Activated CD8-positive, alpha-beta memory T cell treated with anti-CD3 and anti-CD28 coated beads for 4 hours (primary cell): ENCODE measurements at regions not wholly inside any gene's neighbourhood (a gene's known extent, or its start where the extent isn't known, plus 50 kb on each side); places are given as distances from the start of the nearest gene placed in this dataset.
"Not testable (repeated sequence)": the region's sequence is repeated elsewhere in the genome, so short reads cannot be mapped to it uniquely, and the experiment has no call there.

Source experiments
- DNase-seq, 2 donors: peaks; one replicate each; pipeline ENCODE4 v3.0.0-alpha.2; 2020; ENCODE audit warnings: low read depth in 2 of 2

DNA sequence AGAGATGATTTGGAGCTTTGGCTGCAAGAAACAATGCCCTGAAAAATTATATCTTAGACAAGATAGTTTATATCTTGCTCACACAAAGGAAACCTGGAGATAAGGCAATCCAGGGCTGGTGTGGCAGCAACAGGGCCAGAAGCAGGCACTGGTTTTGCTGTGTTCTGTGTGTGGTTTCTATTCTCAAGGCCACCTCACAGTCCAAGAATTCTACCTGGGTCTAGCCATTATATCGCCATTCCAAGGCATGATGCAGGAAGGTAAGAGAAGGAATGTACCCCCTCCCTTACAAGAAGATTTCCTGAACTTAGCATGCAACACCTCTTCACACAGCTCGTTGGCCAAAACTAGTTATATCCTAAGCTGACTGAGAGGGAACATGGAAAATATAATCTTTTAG is 74.5 kb upstream of the MEGF10 start:
- no peak for DNase-seq

DNA sequence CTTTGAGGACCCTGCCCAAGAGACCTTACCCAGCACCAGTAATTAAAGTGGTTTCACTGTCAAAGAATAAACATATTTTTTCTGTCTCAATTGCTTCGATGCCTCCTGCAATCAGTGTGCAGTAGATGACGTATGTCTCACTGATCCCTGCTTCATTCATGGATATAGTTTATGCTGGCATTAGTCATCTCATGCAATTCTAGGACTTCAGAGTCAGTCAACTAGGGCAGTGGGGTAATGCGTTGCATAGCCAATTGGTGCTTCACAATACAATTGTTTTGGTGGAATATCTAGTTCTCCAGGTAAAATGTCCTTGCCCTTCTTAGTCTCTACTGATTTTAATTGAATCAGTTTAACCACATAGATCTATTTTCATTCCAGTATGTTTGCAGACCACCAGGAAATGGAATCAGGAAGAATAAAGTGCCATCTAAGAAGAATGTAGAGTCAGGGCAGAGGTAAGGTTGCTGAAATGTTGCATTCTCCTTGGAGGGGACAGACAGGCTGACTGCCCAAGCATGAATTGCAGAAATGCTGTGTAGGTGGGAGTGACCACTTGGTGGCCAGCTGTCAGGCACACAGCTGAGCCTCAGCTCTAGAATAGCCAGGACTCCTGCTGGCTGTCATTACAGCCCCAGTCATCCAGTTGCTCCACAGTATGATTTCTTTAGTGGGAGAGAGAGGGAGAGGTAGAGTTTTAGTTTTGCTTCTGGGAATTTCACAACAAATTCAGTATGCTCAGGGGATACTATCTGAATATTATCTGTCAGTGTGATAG is 73.5 kb upstream of the MEGF10 start:
- no peak for DNase-seq

DNA sequence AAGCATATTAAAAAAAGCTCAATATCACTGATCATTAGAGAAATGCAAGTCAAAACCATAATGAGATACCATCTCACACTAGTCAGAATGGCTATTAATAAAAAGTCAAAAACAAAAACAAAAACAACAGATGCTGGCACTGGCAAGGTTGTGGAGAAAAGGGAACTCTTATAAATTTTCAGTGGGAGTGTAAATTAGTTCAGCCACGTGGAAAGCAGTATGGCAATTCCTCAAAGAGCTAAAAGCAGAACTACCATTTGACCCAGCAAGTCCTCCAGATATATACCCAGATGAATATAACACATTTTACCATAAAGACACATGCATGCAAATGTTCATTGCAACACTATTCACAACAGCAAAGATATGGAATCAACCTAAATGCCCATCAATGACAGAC is 68.7 kb upstream of the MEGF10 start:
- not testable (repeated sequence) for DNase-seq

DNA sequence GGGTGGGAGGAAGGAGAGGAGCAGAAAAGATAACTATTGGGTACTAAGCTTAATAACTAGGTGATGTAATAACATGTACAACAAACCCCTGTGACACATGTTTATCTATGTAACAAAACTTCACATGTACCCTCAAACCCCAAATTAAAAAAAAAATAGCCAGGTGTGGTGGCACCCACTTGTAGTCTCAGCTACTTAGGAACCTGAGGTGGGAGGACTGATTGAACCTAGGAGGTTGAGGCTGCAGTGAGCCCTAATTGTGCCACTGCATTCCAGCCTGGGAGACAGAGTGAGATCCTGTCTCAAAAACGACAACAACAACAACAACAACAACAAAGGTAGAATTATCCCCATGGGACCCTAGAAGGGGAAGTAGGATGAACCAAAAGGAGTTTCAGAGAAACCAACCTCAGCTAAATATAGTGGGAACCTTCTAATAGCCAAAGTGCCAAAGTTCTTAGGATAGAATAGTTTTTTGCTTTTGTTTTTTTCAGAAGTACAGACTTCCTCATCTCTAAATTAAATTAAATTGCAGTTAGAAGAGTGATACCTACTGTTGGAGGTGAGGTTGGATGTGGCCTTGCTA is 67.9 kb upstream of the MEGF10 start:
- not testable (repeated sequence) for DNase-seq

DNA sequence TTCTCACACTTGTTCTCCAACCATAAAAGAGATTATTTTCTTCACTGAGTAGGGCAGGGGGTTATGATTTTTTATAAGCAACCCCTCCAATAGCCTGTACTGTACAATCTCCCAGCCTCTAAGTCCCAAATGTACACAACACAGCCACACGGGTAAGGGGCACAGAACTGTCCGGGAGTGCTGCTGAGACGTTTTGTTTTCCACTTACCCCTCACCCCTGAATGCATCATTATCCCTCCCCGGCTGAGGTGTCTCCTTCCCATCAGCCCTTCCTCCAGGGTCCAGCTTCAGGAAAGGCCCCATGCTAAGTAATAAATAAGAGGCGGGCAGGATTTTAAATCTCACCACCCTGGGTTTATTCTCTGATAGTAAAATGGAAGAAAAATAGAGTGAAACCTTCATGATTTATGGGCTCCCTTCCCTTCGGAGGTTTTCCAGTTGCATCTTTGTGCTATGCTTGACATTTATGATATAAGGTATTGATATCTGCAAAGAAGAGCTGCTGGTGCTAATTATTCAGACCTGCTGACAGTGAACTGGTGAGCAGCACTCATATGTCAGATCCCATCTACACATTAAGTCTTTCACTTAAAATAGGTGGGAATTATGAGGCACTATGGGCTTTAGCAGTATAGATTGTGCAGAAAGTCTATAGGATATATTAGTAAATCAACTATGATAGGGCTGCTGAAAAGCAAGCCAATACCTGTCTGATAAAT is 67.2 kb upstream of the MEGF10 start:
- no peak for DNase-seq

DNA sequence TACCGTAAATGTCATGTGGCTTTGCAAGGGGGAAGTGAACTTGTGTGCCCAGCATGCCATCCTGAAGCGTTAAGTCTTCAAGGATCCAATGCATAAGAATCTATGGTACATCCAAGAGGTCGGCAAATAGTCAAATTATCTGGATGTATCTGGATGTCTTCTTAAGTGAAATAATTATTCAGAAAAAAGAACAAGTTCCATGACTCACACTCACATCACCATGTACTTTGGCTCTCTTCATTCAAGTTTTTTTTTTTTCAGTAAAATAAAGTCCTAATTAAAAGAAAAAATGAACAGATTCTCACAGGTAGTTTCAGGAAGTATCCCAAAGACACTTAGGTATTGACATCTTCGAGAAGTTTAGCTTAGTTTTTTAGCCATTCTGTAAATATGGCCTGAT is 62.7 kb upstream of the MEGF10 start:
- DNase-seq = no peak

DNA sequence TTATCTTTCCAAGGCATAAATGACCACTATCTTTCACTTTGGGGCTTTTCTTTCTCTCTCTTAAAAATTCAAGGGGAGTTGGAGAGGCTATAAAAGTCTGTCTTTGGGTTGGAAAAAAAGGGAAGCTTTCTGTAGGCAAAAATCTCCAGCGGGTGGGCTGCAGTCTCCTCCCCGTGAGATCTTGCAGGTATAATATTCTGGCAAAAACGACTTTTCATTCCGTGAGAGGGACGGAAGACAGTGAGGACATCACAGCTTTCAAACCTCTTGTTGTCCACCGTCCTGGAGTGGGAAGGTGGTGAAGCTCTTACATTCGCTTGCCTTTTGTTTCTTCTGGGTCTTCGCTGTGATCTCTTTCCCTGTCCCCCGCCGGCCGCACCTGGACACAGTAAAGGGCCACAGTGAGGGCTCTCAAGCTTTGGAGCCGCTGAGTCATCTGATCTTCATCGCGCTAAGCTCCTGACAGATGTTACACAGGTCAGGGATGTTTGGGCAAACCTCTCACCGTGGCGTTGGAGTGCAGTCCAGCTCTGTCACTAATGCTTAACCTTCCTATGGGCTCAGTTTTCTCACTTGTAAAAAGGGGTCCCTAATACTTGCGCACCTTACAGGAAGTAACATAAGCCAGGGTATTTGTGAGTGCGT is 61.9 kb upstream of the MEGF10 start:
- DNase-seq = no peak

DNA sequence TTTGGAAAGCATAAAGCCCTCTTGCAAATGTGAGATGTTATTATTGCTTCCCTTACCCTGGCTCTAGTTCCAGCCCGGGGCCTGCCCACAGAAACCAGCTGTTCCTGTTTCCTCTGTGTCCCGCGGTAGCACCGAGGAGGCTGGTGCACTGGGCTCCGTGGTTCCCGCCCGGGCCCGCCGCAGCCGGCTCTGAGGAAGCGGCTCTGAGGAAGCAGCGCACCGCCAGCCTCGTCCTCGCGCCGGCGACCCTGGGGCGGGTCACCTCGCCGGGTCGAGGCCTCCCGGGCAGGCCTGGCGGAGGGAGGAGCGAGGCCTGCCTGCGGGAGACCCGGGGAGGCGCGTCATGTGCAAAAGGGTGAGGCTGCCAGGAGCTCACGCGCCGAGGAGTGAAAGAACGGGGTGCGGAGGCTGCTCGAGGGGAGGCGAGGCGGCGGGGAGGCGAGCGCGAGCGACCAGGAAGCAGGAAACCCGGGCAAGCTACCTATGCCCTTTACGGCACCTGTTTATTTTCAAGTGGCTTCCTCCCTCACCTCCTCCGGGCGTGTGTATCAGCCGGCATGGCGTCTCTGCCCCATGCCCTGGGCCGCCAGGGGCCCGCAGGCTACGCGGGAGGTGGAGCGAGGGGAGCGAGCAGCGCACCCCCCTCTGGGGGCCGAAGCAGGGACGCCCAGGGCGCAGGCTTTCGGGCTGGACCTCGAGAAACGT is 61.3 kb upstream of the MEGF10 start:
- peak; percentile 7 to 13 for DNase-seq

DNA sequence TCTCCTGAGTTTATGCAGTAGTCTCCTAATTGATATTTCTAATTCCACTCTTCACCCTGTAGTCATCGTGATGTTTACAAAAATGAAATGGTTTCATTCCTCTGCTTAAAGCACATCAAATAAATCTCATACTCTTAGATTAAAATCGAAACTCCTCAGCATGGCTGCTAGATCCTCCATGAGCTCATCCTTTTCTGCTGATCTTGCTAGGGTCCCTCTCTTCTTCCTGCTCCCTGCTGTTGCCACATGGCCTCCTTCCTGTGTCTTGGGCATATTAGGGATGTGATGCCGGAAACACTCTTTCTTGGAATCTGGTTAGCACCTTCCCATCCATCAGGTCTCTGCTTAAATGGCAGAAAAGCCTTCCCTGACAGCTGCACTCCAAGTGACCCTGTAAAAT is 59.5 kb upstream of the MEGF10 start:
- no peak for DNase-seq

DNA sequence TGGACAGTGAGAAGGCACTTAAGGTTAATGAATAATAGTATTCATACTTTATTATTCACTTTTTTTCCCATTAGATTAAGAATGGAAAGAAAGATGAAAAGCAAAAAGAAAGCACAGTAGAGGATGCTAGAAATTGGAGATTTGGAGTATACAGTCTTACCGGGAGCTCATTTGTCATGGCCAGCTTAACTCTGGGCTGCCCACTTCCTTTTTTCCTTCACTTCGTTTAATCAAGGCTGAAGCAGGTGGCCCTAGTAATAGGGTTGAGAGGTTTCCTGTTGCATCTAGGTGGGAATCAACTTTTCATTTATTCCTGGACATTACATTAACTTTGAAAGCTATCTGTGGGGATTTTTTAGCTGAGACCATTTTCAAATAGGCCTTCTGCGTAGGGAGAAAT is 57.0 kb upstream of the MEGF10 start:
- DNase-seq = no peak

DNA sequence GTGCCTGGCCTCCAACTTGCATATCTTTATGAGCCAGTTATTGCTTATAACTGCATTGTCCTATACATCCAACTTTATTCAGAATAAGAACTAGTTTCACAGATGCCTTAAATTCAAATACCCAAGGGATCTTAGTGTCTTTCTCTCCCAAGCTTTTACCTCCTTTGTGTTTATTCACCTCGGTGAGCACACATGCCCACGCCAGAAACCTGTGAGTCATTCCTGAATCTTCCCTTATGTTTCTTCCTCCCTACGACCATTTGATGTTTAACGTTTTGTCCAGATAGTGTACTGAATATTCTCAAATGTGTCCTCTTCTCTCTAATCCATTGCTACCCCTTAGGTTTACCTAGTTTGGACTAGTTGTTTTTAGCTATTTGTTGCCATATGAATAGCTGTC is 55.5 kb upstream of the MEGF10 start:
- DNase-seq = no peak

DNA sequence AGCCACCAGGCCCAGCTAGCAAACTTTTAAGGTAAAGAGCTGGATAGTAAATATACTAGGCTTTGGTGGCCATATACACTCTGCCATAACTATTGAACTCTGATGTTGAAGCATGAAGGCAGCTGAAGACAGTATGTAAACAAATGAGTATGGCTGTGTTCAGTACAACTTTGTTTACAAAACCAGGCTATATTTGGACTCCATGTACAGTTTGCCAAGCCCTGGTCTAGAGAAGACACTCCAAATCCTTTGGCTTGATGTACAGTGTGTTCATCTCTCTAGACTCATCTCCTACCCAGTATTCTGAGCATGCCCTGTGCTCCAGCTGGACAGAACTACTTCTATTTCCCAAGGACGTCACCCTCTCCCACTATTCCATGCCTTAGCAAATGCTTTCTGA is 54.3 kb upstream of the MEGF10 start:
- no peak for DNase-seq
